GM08714 (cell line): ENCODE measurements at regions not wholly inside any gene's neighbourhood (a gene's known extent, or its start where the extent isn't known, plus 50 kb on each side); places are given as distances from the start of the nearest gene placed in this dataset.

Source experiments
- H3K4me3 ChIP-seq: fragments of 200-500 bp; sonication (Bioruptor generic); 2 replicates; pipeline ENCODE4 v1.5.1; 2014; ENCODE audit warnings: mild to moderate bottlenecking, low read length, inconsistent platforms
- ZNF274 ChIP-seq: IDR thresholded peaks from 2 replicates; pipeline ENCODE4 v1.6.1; 2012; ENCODE audit warnings: mild to moderate bottlenecking, low read depth, low read length

DNA sequence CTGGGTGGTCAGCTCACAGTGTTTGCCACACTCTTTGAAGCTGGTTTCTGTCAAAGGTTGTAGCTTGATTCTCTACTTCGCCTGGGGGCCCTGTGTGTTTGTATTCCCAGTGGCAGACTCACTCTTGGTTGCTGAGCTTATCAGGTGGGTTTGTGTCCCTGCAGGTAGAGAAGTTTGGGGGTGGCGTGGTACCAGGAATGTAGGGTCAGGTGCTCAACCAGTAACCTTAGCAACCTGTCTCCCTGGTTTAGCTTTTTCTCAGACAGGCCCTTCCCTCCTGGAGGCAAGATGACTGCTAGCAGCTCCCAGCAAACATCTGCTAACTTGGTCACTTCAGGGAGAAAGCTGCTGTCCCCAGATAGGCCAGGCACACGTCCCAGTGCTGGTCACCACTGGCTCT lies 352.2 kb downstream of the AACS start:
- no peak overlapping the region for H3K4me3 ChIP-seq
- TF ChIP-seq ZNF274: no peak

DNA sequence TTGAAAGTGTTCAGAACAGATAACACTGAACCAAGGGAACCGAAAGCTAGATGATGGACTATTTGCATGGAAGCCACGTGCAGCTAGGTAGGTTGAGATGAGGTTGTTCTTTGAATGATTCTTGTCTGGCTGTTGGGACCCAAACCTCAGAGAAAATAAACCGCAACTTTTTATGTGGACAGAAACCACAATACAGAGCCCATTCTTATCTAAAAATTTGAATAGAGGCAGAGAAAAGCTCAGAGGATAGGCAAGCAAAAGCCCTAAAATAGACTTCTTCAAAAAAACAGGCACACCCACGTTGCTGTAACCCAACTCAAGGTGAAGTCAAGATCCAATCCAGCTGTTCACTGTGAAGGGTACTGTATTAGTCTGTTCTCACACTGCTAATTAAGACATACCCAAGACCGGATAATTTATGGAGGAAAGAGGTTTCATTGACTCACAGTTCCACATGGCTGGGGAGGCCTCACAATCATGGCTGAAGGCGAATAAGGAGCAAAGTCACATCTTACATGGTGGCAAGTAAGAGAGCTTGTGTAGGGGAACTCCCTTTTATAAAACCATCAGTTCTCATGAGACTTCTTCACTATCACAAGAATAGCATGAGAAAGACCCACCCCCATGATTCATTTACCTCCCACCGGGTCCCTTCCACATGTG lies 353.8 kb downstream of the AACS start:
- no peak overlapping the region for H3K4me3 ChIP-seq
- TF ChIP-seq ZNF274: no peak

DNA sequence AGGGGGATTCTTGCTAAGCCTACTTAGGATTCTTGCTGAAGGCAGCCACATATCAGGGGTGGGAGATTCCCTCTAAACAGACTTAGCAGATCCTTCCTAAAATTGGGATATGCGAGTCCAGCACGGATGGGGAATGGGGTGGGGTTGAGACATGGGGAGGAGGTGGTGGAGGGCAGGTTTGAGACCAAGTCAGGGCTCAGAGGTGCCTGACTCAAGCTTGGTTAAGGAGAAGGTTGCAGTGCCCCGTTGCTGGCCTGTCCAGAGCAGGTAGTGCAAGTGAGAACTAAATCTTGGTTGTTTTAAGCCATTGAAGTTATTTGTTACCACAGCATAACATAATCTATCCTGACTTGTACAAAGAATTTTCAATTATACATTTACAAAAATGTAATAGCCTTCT lies 359.7 kb downstream of the AACS start:
- H3K4me3 ChIP-seq: no peak overlapping the region
- TF ChIP-seq ZNF274: no peak

DNA sequence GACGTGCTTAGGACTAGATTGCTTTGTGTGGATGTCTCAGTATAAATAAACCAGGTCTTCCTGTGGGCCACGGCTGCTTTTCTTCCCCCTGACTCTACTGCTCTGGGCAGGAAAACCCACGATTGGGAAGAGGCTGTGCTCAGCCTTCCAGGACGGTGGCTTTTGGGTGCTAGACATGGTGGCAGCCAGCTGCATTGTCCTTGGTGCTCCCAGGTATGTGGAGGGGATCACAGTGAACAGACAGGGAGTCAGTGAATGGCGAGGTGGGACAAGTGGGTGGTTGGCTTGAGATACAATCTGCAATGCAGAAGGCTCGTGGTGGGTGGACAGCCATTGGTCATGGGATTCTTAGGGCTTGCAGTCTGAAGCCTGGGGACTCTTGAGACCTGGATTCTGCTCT lies 366.3 kb downstream of the AACS start:
- no peak overlapping the region for H3K4me3 ChIP-seq
- no peak for TF ChIP-seq ZNF274

DNA sequence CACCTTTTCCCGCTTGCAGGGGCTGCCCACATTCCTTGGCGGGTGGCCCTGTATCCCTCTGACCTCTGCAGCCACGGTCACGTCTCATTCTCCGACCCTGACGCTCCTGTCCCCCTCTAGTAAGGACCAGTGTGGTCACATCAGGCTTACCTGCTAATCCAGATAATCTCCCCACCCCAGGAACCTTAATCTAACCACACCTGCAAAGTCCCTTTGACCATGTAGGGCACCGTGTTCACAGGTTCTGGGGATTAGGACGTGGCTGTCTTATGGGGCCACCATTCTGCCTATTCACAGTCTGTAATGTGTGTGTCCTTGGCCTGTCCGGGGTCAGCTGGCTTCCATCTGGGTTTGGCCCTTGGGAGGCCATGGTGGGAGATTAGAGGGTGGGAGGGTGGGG lies 368.9 kb downstream of the AACS start:
- no peak for TF ChIP-seq ZNF274
- no peak overlapping the region for H3K4me3 ChIP-seq

DNA sequence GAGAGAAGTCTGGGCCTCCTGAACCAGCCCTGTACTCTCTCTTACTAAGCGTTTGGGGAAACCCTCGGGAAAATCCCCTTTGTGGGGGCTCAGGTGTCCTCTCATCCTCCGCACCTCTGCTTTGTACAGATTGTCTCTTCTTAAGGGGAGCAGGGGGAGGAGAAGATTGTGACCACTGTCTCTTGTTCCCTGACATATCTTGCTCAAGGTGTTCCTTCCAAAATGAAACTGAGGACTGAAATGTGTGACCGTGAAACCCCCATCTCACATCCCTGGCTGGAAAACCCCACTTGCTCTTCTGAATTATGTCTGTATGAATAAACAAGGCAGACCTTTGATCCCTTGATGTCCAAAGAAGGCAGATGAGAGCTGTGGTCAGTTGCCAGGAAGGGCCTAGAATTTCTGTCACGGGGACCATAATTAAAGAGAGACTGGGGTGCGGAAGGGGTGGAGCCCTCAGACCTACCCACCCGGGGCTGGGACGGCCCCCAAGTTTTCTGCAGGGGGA lies 369.8 kb downstream of the AACS start:
- no peak overlapping the region for H3K4me3 ChIP-seq
- no peak for TF ChIP-seq ZNF274

DNA sequence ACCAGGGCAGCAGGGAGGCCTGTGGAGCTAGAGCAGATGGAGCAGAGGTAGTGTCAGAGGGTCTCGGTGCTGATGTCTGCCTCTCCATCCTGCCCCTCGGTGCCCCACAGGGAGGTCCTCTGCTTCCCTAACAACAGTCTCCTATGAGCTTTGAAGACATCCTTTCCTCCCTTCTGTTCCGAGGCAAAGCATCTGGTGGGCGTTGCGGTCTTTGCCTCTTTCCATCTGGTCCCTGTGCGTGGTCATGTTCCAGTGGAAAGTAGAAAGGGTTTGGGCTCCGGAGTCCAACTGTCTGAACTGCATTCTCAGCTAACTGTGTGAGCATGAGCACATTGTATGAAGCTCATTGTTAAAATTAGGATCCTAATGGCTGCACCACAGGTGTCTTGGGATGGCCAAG lies 370.6 kb downstream of the AACS start:
- no peak for TF ChIP-seq ZNF274
- no peak overlapping the region for H3K4me3 ChIP-seq

DNA sequence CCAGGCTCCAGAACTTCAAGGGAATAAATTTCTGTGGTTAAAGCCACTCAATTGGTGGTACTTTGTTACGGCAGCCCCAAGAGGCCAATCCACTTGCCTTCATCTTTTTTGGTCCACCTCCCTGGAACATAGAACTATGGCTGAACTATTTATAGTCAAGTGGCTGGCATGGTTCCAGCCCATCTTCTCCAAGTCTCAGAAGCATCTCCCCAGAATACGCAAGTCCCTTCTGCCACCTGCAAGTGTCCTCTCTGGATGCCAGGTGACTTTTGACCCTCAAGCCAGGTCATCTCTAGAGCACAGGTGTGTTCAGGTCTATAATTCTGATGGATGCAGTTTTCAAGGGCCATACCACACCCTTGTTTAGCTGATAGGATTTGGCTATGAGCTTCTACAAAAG lies 371.5 kb downstream of the AACS start:
- TF ChIP-seq ZNF274: no peak
- H3K4me3 ChIP-seq: no peak overlapping the region

DNA sequence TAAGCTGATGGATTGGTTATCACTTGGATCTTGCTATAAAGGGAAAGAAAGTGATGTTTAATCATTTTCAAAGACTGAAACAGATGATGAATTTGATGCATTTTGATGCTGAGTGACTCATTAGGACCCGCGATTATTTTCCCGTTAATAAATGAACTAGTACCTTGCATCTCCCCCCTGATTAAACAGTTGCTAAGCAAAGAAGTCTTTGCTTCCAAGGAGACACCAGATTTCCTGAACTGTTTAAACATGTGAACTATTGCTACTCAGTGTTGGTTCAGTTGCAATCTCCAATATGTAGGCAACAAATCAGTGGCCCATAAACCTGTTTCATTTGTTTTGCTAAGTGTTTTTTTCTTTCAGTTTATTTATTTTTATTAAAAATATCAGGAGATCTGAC lies 375.2 kb downstream of the AACS start:
- no peak for TF ChIP-seq ZNF274
- H3K4me3 ChIP-seq: no peak overlapping the region

DNA sequence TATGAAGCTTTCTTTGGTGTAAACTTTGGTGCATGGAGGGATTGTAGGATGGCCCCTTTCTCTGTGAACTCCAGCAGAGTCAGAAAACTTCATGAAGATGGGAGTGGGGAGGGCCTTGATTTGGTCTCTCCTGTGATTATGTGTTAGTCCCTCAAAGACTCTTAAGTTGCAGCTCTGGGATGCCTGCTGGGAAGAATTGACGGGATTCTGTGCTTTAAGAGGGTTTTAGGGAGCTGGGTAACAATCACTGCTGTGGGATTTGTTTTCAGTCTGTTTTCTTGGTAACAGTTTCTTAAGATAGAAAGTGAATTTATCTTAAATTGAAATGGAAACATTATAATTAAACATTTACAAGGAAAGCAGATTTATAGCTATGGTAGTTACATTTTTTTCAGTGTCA lies 378.1 kb downstream of the AACS start:
- TF ChIP-seq ZNF274: no peak

DNA sequence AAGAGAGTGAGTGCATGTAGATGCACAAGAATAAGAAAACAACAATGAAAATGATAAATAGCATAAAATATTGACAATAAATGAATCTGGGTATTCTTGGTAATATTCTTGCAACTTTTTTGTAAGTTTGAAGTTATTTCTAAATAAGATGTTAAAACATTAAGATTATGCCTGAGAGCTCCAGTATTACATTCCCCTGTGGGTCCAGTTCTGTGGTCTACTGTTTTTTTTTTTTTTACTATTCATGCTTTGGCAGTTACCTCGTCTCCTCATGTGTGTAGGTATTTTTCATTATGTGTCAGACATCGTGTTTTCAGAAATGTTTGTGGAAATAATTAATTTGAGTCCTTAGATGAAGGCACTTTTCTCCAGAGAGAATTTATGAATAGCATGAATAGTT lies 386.2 kb downstream of the AACS start:
- H3K4me3 ChIP-seq: no peak overlapping the region
- TF ChIP-seq ZNF274: no peak

More for the DNA sequence above, 378.1 kb downstream of the AACS start:
- H3K4me3 ChIP-seq: no peak overlapping the region

DNA sequence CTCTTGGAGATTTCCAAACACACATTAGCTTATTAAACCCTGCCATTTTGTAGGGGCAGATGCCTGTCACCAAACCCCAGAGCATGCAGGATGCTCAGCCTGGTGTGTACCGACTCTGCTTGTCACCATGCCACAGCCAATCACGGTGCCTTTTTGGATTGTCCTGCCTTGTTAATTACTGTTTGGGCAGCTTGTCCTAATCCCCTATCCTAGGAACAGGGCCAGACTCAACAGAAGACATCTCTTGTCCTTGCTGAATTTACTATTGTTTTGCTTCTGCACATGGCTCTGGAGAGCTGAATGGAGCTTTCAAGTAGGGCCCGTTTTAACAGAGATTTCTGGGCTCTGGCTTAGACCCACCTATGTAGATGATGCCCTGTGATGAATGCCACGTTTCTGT lies 388.5 kb downstream of the AACS start:
- TF ChIP-seq ZNF274: no peak
- no peak overlapping the region for H3K4me3 ChIP-seq

DNA sequence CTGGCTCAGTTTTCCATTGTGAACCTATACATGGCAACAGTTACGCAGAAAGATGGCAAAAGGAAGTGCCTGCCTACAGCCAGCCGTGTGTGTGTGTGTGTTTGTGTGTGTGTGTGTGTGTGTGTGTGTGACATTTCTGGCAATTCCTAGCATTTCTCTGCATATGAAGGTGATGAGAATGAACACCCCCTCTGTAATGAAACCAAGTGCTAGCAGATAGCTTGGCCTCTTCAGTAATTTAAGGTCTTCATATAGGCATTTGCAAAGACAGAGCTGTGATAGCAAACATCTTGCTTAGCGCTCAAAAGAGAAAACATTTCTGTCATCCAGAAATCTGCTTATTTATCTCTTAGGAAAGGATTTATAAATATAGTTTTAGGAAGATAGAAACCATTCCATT lies 389.1 kb downstream of the AACS start:
- H3K4me3 ChIP-seq: no peak overlapping the region
- TF ChIP-seq ZNF274: no peak

DNA sequence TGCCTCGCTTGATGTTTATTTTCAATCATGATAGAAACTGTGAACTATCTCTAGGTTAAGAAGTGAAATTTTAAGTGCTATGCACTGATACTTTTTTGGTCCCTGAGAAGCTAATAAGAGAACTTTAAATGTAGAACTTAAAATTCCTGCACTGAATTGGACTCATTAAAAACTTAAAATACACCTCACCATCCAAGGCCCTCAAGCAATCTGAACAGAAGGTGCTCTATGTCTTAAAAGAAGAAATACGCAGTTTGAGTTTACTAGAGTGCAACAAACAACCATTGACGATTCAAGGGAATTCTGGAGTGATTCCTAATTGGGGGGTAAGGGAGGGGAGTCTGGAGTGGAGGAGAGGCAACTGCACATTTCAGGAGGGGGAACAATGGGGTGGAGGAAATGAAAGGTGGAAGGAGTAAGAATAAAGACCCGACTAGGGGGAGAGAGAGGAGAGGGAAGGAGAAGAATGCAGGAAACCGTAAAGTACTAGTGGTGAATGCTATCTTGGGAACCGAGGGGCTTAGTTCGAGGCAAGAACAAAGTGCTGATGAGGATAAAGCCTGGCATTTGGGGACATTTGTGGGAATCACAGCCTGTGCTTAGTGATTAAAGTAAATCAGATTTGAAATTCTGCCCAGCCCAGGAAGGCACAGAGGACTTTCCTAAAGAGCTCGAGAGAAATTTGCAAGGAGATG lies 389.7 kb downstream of the AACS start:
- H3K4me3 ChIP-seq: no peak overlapping the region
- no peak for TF ChIP-seq ZNF274

DNA sequence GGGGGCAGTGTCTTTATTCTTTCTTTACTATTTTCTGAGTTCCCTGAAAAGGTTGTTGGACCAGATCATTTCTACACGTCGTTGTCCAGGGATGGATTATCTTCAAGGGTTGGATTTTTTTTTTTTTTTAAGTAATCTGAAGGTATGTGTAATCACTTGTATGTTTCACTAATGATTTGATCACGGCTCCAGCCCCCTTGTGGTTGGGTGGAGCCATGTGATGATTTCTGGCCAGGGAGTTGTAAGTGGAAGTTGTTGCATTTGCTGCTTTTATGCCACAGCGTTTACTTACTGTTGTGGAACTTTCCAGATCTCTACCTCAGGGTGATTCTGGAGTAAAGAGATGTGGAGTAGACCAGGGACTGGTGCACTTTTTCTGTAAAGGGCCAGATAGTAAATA lies 390.3 kb downstream of the AACS start:
- no peak overlapping the region for H3K4me3 ChIP-seq
- TF ChIP-seq ZNF274: no peak
